ENCODE measurements at regions not wholly inside any gene's neighbourhood (a gene's known extent, or its start where the extent isn't known, plus 50 kb on each side); places are given as distances from the start of the nearest gene placed in this dataset.

DNA sequence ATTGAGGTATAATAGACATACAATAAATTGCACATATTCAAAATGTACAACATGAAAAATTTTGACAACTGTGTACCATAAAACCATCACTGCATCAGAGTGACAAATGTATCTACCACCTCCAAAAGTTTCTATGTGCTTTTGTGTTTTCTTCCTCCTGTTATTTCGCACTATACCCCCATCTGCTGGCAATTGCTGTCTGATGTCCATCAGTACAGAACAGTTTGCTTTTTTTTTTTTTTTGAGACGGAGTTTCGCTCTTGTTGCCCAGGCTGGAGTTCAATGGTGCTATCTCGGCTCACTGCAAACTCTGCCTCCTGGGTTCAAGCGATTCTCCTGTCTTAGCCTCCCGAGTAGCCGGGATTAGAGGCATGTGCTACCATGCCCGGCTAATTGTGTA lies 154.3 kb upstream of the GIMD1 start (continued):
- TF ChIP-seq, protein P1, sequence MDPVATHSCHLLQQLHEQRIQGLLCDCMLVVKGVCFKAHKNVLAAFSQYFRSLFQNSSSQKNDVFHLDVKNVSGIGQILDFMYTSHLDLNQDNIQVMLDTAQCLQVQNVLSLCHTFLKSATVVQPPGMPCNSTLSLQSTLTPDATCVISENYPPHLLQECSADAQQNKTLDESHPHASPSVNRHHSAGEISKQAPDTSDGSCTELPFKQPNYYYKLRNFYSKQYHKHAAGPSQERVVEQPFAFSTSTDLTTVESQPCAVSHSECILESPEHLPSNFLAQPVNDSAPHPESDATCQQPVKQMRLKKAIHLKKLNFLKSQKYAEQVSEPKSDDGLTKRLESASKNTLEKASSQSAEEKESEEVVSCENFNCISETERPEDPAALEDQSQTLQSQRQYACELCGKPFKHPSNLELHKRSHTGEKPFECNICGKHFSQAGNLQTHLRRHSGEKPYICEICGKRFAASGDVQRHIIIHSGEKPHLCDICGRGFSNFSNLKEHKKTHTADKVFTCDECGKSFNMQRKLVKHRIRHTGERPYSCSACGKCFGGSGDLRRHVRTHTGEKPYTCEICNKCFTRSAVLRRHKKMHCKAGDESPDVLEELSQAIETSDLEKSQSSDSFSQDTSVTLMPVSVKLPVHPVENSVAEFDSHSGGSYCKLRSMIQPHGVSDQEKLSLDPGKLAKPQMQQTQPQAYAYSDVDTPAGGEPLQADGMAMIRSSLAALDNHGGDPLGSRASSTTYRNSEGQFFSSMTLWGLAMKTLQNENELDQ (tag by site-specific recombination; IDR thresholded peaks at IDR 0.05; ENCODE audit: low read depth): no peak
- TF ChIP-seq YY2 (tag by site-specific recombination; IDR thresholded peaks at IDR 0.05): no peak
- TF ChIP-seq SP2 (tag by site-specific recombination; IDR thresholded peaks at IDR 0.05): no peak
- no peak for TF ChIP-seq ZNF121 (tag by site-specific recombination; IDR thresholded peaks at IDR 0.05)
- no peak for TF ChIP-seq EGR2 (tag by site-specific recombination; IDR thresholded peaks at IDR 0.05; ENCODE audit: low read depth)

DNA sequence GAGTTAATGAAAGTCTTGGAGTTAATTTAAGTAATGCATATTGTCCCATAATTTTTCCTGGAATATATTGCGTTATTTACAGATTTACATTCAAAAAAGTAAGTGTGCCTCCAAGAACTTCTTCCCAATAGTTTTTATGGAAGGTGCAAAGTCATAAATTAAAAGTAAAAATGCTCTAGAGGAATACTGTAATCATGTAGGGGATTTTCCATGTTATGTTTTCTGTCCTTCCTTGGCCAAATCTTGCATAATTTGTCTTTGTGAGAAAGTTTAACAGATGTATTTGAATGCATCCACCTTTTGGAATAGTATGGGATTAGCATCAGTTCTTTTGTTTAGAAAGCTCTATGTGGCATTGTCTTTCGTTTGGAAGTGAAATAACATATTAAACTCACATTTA lies 144.1 kb upstream of the GIMD1 start:
- Histone ChIP-seq H3K27ac (ENCODE audit: extremely low read depth, low read depth, low read length) (no peak overlapping the region), H3K4me3 (ENCODE audit: low read depth, low read length) (no peak overlapping the region), H3K36me3 (ENCODE audit: control insufficient read depth in 2 of 2, insufficient read depth in 1 of 2, low read length in 2 of 2) (no peaks in the 10 kb centered on the region), H3K4me1 (ENCODE audit: control insufficient read depth, insufficient read depth, low read length) (no peaks in the 10 kb centered on the region), H3K9me3 (ENCODE audit: control insufficient read depth, insufficient read depth, low read depth, low read length) (no peaks in the 10 kb centered on the region)
- TF ChIP-seq, protein P2, sequence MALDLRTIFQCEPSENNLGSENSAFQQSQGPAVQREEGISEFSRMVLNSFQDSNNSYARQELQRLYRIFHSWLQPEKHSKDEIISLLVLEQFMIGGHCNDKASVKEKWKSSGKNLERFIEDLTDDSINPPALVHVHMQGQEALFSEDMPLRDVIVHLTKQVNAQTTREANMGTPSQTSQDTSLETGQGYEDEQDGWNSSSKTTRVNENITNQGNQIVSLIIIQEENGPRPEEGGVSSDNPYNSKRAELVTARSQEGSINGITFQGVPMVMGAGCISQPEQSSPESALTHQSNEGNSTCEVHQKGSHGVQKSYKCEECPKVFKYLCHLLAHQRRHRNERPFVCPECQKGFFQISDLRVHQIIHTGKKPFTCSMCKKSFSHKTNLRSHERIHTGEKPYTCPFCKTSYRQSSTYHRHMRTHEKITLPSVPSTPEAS (tag by site-specific recombination; IDR thresholded peaks at IDR 0.05): no peak
- TF ChIP-seq ZNF791 (tag by site-specific recombination; IDR thresholded peaks at IDR 0.05): no peak
- TF ChIP-seq MEIS1 (CRISPR knock-in tag; IDR thresholded peaks at IDR 0.05; ENCODE audit: borderline replicate concordance): no peak
- TF ChIP-seq, protein P3, sequence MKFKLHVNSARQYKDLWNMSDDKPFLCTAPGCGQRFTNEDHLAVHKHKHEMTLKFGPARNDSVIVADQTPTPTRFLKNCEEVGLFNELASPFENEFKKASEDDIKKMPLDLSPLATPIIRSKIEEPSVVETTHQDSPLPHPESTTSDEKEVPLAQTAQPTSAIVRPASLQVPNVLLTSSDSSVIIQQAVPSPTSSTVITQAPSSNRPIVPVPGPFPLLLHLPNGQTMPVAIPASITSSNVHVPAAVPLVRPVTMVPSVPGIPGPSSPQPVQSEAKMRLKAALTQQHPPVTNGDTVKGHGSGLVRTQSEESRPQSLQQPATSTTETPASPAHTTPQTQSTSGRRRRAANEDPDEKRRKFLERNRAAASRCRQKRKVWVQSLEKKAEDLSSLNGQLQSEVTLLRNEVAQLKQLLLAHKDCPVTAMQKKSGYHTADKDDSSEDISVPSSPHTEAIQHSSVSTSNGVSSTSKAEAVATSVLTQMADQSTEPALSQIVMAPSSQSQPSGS (tag by site-specific recombination; IDR thresholded peaks at IDR 0.05; ENCODE audit: low read depth): no peak
- no peak for TF ChIP-seq SALL2 (tag by site-specific recombination; IDR thresholded peaks at IDR 0.05; ENCODE audit: borderline replicate concordance)
- no peak for TF ChIP-seq ZNF202 (tag by site-specific recombination; IDR thresholded peaks at IDR 0.05; ENCODE audit: borderline replicate concordance)
- no peak for TF ChIP-seq ZNF561 (tag by site-specific recombination; IDR thresholded peaks at IDR 0.05; ENCODE audit: borderline replicate concordance)
- TF ChIP-seq ZNF555 (tag by site-specific recombination; conservative IDR thresholded peaks at IDR 0.05): no peak
- TF ChIP-seq ZNF629 (tag by site-specific recombination; IDR thresholded peaks at IDR 0.05): no peak
- TF ChIP-seq YY1 (tag by site-specific recombination; IDR thresholded peaks at IDR 0.05): no peak
- no peak for TF ChIP-seq ZNF335 (tag by site-specific recombination; conservative IDR thresholded peaks at IDR 0.05)
- TF ChIP-seq ZNF776 (tag by site-specific recombination; IDR thresholded peaks at IDR 0.05; ENCODE audit: borderline replicate concordance): no peak
- CTCF ChIA-PET: no interaction called here
- POLR2A ChIA-PET: no interaction called here

DNA sequence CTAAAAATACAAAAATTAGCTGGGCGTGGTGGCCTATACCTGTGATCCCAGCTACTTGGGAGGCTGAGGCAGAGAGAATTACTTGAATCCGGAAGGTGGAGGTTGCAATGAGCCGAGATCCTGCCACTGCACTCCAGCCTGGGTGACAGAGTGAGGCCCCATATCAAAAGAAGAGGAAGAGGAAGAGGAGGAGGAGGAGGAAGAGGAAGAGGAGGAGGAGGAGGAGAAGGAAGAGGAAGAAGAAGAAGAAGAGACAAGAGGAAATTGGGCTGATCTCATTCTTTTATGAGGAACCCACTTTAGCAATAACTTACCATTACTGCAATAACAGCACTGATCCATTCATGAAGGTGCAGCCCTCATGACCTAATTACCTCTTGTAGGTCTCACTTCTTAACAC lies 138.9 kb upstream of the GIMD1 start:
- no peaks in the 10 kb centered on the region for H3K4me1 ChIP-seq (ENCODE audit: control insufficient read depth, insufficient read depth, low read length)
- no peak overlapping the region for H3K27ac ChIP-seq (ENCODE audit: extremely low read depth, low read depth, low read length)
- TF ChIP-seq YY1 (tag by site-specific recombination; IDR thresholded peaks at IDR 0.05) (no peak), ZSCAN23 (tag by site-specific recombination; IDR thresholded peaks at IDR 0.05) (no peak), KLF16 (tag by site-specific recombination; IDR thresholded peaks at IDR 0.05) (no peak)
- TF ChIP-seq, protein P4, sequence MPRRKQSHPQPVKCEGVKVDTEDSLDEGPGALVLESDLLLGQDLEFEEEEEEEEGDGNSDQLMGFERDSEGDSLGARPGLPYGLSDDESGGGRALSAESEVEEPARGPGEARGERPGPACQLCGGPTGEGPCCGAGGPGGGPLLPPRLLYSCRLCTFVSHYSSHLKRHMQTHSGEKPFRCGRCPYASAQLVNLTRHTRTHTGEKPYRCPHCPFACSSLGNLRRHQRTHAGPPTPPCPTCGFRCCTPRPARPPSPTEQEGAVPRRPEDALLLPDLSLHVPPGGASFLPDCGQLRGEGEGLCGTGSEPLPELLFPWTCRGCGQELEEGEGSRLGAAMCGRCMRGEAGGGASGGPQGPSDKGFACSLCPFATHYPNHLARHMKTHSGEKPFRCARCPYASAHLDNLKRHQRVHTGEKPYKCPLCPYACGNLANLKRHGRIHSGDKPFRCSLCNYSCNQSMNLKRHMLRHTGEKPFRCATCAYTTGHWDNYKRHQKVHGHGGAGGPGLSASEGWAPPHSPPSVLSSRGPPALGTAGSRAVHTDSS (tag by site-specific recombination; IDR thresholded peaks at IDR 0.05): peak; percentile 79
- H3K9me3 ChIP-seq (ENCODE audit: control insufficient read depth, insufficient read depth, low read depth, low read length): no peaks in the 10 kb centered on the region
- no peaks in the 10 kb centered on the region for H3K36me3 ChIP-seq (ENCODE audit: control insufficient read depth in 2 of 2, insufficient read depth in 1 of 2, low read length in 2 of 2)
- H3K4me3 ChIP-seq (ENCODE audit: low read depth, low read length): no peak overlapping the region
- ChIA-PET CTCF (no interaction called here), POLR2A (no interaction called here)
